ENCODE measurements at regions not wholly inside any gene's neighbourhood (a gene's known extent, or its start where the extent isn't known, plus 50 kb on each side); places are given as distances from the start of the nearest gene placed in this dataset.

DNA sequence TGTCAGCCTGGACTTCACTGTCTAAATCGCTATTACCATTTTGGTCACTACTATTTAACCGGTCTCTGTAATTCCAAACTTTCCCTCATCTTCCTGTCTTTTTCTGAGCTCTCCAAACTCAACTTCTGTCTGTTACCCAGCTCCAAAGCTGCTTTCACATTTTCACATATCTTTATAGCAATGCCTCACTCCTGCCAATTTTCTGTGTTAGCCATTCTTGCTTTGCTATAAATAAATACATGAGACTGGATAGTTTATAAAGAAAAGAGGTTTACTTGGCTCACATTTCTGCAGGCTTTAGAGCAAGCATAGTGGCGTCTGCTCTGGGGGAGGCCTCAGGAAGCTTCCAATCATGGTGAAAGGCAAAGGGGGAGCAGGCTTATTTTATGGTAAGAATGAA, 368.3 kb upstream of the GNPDA2 start:
- no peaks in the 10 kb centered on the region for H3K4me1 ChIP-seq (ENCODE audit: control insufficient read depth, extremely low read depth, insufficient read depth, low read length)
- FAIRE-seq = no peak
- H3K4me2 ChIP-seq (ENCODE audit: insufficient read depth, low read length) = no peak overlapping the region
- H4K20me1 ChIP-seq (replicated peaks; ENCODE audit: control insufficient read depth, extremely low read depth, insufficient read depth, low read length) = no peaks in the 10 kb centered on the region
- intact Hi-C loops (cut with micrococcal nuclease) = no loop called here
- BruUV-seq (replicated peaks) = no TSS peak
- H3K9me1 ChIP-seq (replicated peaks; ENCODE audit: control insufficient read depth, extremely low read depth, insufficient read depth, low read length) = no peaks in the 10 kb centered on the region
- no peak overlapping the region for H3K9ac ChIP-seq (replicated peaks; ENCODE audit: extremely low read depth, insufficient read depth, low read length)
- no peaks in the 10 kb centered on the region for H3K36me3 ChIP-seq (ENCODE audit: control insufficient read depth in 2 of 2, extremely low read depth in 1 of 2, insufficient read depth in 2 of 2, low read length in 2 of 2)
- no peak for DNase-seq (ENCODE audit: low read depth, low spot score)
- H2AFZ ChIP-seq (ENCODE audit: low read depth, low read length) = no peak overlapping the region
- dilution Hi-C loops (cut with MboI; ENCODE audit: extremely low pct_ligation_motif_present, low sequenced_read_pairs) = no loop called here
- H3K27me3 ChIP-seq (ENCODE audit: control insufficient read depth in 2 of 2, insufficient read depth in 2 of 2, low read length in 2 of 2) = no peaks in the 10 kb centered on the region
- H3K9me3 ChIP-seq (replicated peaks; ENCODE audit: control insufficient read depth, insufficient read depth, low read length) = peaks cover 4% of the 10 kb centered on the region
- H3K27ac ChIP-seq (ENCODE audit: insufficient read depth, low read depth, low read length) = no peak overlapping the region
- TF ChIP-seq JUN (IDR thresholded peaks at IDR 0.05; ENCODE audit: borderline replicate concordance, insufficient read depth, insufficient read length, low read depth) (no peak), POLR2A (IDR thresholded peaks at IDR 0.05; ENCODE audit: low read depth, low read length) (no peak), GATA2 (IDR thresholded peaks at IDR 0.05; ENCODE audit: insufficient read depth, insufficient read length, low read depth, low read length) (no peak), POLR2AphosphoS5 (IDR thresholded peaks at IDR 0.05; ENCODE audit: insufficient read depth, low read depth, low read length) (no peak), MYC (IDR thresholded peaks at IDR 0.05; ENCODE audit: low read depth, low read length) (no peak), FOS (IDR thresholded peaks at IDR 0.05; ENCODE audit: borderline replicate concordance, insufficient read depth, low read length) (no peak), EZH2 (IDR thresholded peaks at IDR 0.05; ENCODE audit: borderline replicate concordance, low read depth, low read length, severe bottlenecking) (no peak)
- TF ChIP-seq, protein P1, sequence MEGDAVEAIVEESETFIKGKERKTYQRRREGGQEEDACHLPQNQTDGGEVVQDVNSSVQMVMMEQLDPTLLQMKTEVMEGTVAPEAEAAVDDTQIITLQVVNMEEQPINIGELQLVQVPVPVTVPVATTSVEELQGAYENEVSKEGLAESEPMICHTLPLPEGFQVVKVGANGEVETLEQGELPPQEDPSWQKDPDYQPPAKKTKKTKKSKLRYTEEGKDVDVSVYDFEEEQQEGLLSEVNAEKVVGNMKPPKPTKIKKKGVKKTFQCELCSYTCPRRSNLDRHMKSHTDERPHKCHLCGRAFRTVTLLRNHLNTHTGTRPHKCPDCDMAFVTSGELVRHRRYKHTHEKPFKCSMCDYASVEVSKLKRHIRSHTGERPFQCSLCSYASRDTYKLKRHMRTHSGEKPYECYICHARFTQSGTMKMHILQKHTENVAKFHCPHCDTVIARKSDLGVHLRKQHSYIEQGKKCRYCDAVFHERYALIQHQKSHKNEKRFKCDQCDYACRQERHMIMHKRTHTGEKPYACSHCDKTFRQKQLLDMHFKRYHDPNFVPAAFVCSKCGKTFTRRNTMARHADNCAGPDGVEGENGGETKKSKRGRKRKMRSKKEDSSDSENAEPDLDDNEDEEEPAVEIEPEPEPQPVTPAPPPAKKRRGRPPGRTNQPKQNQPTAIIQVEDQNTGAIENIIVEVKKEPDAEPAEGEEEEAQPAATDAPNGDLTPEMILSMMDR (IDR thresholded peaks at IDR 0.05; ENCODE audit: extremely low read depth in 1 of 2, insufficient read depth in 1 of 2, low read depth in 1 of 2, low read length in 2 of 2) = no peak
- TF ChIP-seq, protein P2, sequence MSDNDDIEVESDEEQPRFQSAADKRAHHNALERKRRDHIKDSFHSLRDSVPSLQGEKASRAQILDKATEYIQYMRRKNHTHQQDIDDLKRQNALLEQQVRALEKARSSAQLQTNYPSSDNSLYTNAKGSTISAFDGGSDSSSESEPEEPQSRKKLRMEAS (IDR thresholded peaks at IDR 0.05; ENCODE audit: insufficient read depth, insufficient read length) = no peak
- ChIA-PET CTCF (no interaction called here), POLR2A (no interaction called here)
- no peaks in the 10 kb centered on the region for H3K79me2 ChIP-seq (ENCODE audit: control insufficient read depth, insufficient read depth, low read length)
- no peak overlapping the region for H3K4me3 ChIP-seq (replicated peaks in 1 of 3; ENCODE audit: insufficient read depth in 1 of 3, low read depth in 1 of 3, low read length in 3 of 3)

All from endothelial cell of umbilical vein (primary cell).